NT2/D1 (cell line): ENCODE measurements at regions not wholly inside any gene's neighbourhood (a gene's known extent, or its start where the extent isn't known, plus 50 kb on each side); places are given as distances from the start of the nearest gene placed in this dataset.
"Not testable (repeated sequence)": the region's sequence is repeated elsewhere in the genome, so short reads cannot be mapped to it uniquely, and the experiment has no call there.

ENCODE experiments used
- DNase-seq: peaks from one replicate; pipeline ENCODE4 v3.0.0-alpha.2; 2011; ENCODE audit warnings: low read depth, low spot score
- H3K27me3 ChIP-seq: 2 replicates; pipeline ENCODE4 v1.6.0; 2011; ENCODE audit warnings: mild to moderate bottlenecking; ENCODE audit not compliant: insufficient read length, insufficient read depth
- H3K36me3 ChIP-seq: 2 replicates; pipeline ENCODE4 v1.6.1; 2011; ENCODE audit warnings: mild to moderate bottlenecking, low read length, mixed read lengths; ENCODE audit not compliant: insufficient read depth, insufficient read length
- H3K4me1 ChIP-seq: 2 replicates; pipeline ENCODE4 v1.5.1; 2011; ENCODE audit not compliant: insufficient read depth, insufficient read length
- H3K4me3 ChIP-seq: 2 replicates; pipeline ENCODE4 v1.5.1; 2011; ENCODE audit warnings: low read depth; ENCODE audit not compliant: insufficient read length
- H3K9ac ChIP-seq: 2 replicates; pipeline ENCODE4 v1.6.0; 2011; ENCODE audit warnings: low read depth; ENCODE audit not compliant: insufficient read length
- H3K9me3 ChIP-seq: 2 replicates; pipeline ENCODE4 v1.5.1; 2011; ENCODE audit warnings: mild to moderate bottlenecking, low read length; ENCODE audit not compliant: insufficient read depth
- SUZ12 ChIP-seq: IDR thresholded peaks from 2 replicates; pipeline ENCODE4 v1.6.1; 2011; ENCODE audit not compliant: insufficient read length, insufficient read depth; ENCODE audit errors: extremely low read depth
- YY1 ChIP-seq: IDR thresholded peaks from 2 replicates; pipeline ENCODE4 v1.6.1; 2011; ENCODE audit not compliant: insufficient read length, insufficient read depth
- ZNF274 ChIP-seq: IDR thresholded peaks from 2 replicates; pipeline ENCODE4 v1.6.1; 2011; ENCODE audit warnings: mild to moderate bottlenecking, low read depth, low read length

DNA sequence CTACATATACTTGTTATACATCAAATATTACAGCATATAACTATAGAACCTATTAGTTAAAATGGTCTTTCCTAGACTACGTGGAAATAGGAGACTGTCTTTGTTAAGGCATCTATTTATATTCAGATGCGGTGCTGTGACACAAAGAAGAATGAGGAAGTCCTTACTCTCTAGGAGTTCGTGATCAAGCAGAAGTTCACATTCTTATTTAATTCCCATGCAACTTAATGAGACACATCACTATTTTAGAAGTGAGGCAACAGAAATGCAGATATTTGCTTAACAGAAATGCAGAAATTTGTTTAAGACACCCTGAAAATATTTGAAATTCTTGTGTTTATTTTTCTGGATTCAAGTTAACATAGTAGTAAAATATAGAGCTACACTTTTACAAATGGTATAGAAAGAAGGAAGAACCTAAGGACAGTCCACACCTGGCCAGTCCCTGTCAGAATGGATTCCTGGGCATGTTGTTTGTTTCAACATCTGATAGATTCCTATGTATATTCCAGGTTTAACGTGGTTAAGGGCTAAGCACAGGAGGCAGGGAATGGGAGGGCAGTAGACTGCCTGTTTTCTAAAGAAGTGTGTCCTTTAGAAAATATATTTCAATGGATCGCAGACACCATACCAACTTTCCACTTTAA lies 70.6 kb upstream of the NXPH1 start:
- Histone ChIP-seq H3K27me3 (no peaks in the 10 kb centered on the region), H3K4me3 (no peak overlapping the region), H3K4me1 (no peaks in the 10 kb centered on the region), H3K9me3 (peaks cover 14% of the 10 kb centered on the region), H3K9ac (no peak overlapping the region), H3K36me3 (no peaks in the 10 kb centered on the region)
- TF ChIP-seq YY1 = no peak
- TF ChIP-seq ZNF274 = no peak
- no peak for TF ChIP-seq SUZ12
- DNase-seq = peak; percentile 63

DNA sequence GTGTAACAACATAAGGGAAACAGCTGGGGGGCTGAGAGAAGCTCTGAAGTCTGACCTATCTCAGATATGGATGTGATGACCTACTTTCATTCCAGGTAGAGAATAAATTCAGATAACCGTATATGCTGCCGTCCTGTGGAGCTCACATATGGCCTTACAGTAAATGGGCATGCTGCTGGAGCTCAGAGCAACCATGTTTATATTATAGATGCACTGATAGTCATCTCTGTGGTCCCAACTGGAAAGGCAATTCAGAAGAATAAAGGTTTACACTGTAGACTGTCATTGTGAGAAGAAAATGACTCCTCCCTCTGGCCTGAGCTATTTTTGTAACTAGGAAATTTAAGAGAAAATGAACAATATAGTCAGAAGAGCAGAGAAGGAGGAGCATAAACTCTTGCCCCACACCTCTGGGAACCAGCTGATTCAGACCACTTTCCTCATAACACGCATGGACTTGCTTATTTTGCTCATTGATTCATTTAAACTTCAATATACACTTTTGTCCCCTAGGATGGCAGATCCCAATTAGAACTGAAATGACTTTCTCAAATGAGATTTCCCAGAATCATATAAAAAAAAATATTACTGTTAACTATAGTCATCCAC lies 69.9 kb upstream of the NXPH1 start:
- Histone ChIP-seq H3K36me3 (no peaks in the 10 kb centered on the region), H3K27me3 (no peaks in the 10 kb centered on the region), H3K4me1 (no peaks in the 10 kb centered on the region), H3K9ac (no peak overlapping the region), H3K4me3 (no peak overlapping the region), H3K9me3 (peaks cover 13% of the 10 kb centered on the region)
- TF ChIP-seq YY1 (no peak), SUZ12 (no peak)
- no peak for DNase-seq

DNA sequence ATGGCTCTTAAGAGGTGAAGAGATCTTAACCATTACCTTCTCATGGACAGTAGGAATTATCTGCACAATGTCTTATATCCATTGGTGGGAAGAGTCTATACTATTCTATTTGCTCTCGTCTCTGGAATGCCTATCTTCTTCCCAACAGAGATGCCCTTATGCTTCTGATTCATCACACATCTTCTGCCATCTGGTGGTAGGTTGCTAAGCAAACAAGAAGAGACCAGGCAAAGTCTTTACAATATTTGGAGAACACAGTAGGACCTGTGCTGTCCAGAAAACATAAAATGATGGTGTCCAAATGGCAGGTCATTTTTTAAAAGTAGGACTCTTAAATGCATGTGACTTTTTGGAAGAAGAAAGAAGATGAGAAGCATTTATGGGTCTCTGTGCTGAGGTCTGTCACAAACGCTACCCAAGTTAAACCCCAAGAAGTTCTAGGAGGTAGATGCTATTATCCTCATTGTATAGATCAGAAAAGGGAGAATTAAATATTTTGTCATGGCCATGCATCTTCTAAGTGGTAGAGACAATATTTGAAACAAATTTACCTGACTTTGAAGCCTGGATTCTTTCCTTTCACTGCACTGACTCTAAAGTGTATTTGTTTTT lies 67.8 kb upstream of the NXPH1 start:
- Histone ChIP-seq H3K36me3 (no peaks in the 10 kb centered on the region), H3K9me3 (no peaks in the 10 kb centered on the region), H3K4me1 (no peaks in the 10 kb centered on the region), H3K4me3 (no peak overlapping the region), H3K27me3 (no peaks in the 10 kb centered on the region), H3K9ac (no peak overlapping the region)
- no peak for TF ChIP-seq YY1
- TF ChIP-seq SUZ12 = no peak
- TF ChIP-seq ZNF274 = no peak
- no peak for DNase-seq

GRCh38 chr7:8368007-8368406 lies 65.4 kb upstream of the NXPH1 start:
- H3K4me1 ChIP-seq, H3K9ac ChIP-seq, H3K9me3 ChIP-seq, H3K36me3 ChIP-seq, H3K4me3 ChIP-seq, H3K27me3 ChIP-seq, DNase-seq: not testable (repeated sequence)

DNA sequence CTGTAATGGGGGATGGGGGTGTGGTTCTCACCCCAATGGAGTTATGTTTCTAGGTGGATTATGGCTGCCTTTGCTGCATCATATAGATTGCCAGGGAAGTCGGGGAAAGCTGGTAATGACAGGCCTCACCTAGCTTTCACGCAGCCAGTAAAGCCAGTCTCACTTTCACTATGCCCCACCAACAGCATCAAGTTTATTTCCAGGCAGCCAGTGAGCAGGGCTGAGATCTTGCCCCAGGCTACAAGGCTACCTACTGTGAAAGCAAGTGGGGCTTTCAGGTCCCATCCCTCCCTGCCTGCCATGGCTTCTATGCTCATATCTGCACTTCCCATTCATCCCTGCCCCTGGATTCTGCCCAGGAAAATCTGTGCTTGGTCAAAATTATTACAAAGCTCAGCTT lies 61.7 kb upstream of the NXPH1 start:
- Histone ChIP-seq H3K36me3 (no peaks in the 10 kb centered on the region), H3K4me1 (peaks cover 3% of the 10 kb centered on the region), H3K9ac (no peak overlapping the region), H3K27me3 (no peaks in the 10 kb centered on the region), H3K9me3 (peaks cover 18% of the 10 kb centered on the region; the same call in 1 of the 2 replicates), H3K4me3 (peak overlapping the region; percentile 12)
- no peak for TF ChIP-seq YY1
- no peak for TF ChIP-seq SUZ12
- TF ChIP-seq ZNF274 = no peak
- DNase-seq = no peak

DNA sequence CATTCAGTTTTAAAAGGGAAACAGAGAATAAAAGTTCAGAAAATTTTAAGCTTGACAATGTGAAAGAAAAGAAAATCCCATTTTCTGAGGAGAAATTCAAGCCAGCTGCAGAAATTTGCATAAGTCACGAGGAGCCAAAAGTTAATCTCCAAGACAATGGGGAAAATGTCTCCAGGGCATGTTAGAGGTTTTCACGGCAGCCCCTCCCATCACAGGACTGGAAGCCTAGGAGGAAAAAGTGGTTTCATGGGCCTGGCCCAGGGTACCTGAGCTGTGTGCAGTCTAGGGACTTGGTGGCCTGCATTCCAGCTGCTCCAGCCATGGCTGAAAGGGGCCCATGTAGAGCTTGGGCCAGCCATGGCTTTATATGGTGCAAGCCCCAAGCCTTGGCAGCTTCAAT lies 59.6 kb upstream of the NXPH1 start:
- Histone ChIP-seq H3K4me3 (no peak overlapping the region), H3K27me3 (no peaks in the 10 kb centered on the region), H3K36me3 (no peaks in the 10 kb centered on the region), H3K4me1 (peaks cover 3% of the 10 kb centered on the region), H3K9me3 (peaks cover 18% of the 10 kb centered on the region; the same call in 1 of the 2 replicates), H3K9ac (no peak overlapping the region)
- TF ChIP-seq YY1 (no peak), SUZ12 (no peak), ZNF274 (no peak)
- no peak for DNase-seq

DNA sequence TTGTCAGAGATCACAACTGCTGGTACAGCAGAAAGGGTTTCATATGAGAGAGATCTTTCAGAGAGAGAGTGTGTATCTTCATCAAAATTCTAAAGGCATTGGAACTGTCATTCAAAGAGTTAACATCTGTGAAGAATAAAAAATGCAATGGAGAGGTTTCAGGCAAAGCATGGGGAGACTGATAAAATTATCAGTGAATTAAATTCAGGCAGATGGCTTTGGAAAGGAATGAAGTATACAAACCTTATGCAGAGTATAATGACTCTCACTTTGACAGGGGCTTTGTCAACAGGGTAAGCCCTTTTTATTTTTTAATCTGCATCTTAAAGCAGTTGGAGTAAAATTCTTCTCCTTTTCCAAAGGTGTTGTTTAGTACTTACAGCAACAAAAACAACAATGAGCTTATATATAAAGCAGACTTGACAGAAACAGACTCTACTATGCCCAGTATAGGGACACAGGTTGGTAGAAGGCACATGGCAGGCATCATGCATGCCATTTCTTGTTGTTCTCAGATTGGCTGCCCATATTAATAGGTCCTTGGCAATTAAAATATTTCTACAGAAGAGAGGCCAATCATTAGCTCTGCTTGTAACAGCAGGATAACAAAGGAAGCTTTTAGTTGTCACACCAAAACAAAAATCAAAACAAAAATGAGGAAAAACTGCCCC lies 54.9 kb upstream of the NXPH1 start:
- Histone ChIP-seq H3K9me3 (peaks cover 10% of the 10 kb centered on the region; the same call in 1 of the 2 replicates), H3K4me1 (no peaks in the 10 kb centered on the region), H3K36me3 (no peaks in the 10 kb centered on the region), H3K27me3 (no peaks in the 10 kb centered on the region), H3K4me3 (no peak overlapping the region), H3K9ac (no peak overlapping the region)
- no peak for TF ChIP-seq SUZ12
- no peak for TF ChIP-seq YY1
- no peak for TF ChIP-seq ZNF274
- no peak for DNase-seq
